ENCODE measurements at regions not wholly inside any gene's neighbourhood (a gene's known extent, or its start where the extent isn't known, plus 50 kb on each side); places are given as distances from the start of the nearest gene placed in this dataset.

DNA sequence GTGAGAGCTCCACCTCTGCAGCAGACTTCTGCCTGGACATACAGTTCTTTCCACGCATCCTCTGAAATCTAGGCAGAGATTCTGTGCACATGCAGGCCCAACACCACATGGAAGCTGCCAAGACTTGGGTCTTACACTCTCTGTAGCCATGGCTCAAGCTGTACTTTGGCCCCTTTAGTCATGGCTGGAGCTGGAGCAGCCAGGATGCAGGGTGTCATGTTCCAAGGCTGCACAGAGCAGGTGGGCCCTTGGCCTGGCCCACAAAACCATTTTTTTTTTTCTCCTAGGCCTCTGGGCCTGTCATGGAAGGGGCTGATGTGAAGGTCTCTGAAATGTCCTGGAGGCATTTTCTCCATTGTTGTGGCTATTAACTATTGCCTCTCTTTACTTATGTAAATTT is 990.5 kb upstream of the ADGRL3 start:
- no peak for DNase-seq
- Histone ChIP-seq H3K4me3 (no peak overlapping the region), H3K4me1 (no peaks in the 10 kb centered on the region), H3K36me3 (no peaks in the 10 kb centered on the region), H3K9me3 (peaks cover 0 to 9% (median 7%) of the 10 kb centered on the region in 4 donors), H3K27ac (no peak overlapping the region), H3K27me3 (no peaks in the 10 kb centered on the region)
- 71 to 100% (median 87%) methylated on average over 1 of the region's 1 CpG for WGBS, 5 donors
- intact Hi-C loops (cut with DNase I; ENCODE audit: low total_unique reads): no loop called here
- TF ChIP-seq EP300 (IDR thresholded peaks at IDR 0.05) (no peak), POLR2AphosphoS5 (IDR thresholded peaks at IDR 0.05) (no peak), POLR2A (IDR thresholded peaks at IDR 0.05) (no peak)
- TF ChIP-seq, protein P1, sequence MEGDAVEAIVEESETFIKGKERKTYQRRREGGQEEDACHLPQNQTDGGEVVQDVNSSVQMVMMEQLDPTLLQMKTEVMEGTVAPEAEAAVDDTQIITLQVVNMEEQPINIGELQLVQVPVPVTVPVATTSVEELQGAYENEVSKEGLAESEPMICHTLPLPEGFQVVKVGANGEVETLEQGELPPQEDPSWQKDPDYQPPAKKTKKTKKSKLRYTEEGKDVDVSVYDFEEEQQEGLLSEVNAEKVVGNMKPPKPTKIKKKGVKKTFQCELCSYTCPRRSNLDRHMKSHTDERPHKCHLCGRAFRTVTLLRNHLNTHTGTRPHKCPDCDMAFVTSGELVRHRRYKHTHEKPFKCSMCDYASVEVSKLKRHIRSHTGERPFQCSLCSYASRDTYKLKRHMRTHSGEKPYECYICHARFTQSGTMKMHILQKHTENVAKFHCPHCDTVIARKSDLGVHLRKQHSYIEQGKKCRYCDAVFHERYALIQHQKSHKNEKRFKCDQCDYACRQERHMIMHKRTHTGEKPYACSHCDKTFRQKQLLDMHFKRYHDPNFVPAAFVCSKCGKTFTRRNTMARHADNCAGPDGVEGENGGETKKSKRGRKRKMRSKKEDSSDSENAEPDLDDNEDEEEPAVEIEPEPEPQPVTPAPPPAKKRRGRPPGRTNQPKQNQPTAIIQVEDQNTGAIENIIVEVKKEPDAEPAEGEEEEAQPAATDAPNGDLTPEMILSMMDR (IDR thresholded peaks at IDR 0.05): no peak

DNA sequence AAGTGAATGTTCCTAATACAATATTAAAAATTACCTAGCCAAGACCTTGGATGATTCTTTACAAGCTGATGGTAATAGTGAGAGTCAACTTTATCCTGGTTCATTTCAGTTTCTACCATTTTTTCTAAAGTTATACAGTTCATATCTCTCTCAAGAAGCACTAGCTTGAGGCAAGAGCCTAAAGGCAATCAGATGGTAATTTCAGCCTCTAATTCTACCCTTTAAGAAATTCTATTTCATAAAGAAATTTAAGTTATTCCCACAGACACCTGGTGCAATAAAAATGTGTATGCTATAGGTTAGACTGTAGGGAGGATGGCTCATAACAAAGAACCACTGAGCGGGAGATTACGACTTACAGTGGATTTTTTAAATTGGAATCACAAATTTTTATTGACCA is 984.2 kb upstream of the ADGRL3 start:
- no peaks in the 10 kb centered on the region for H3K36me3 ChIP-seq
- no peaks in the 10 kb centered on the region for H3K9me3 ChIP-seq
- H3K4me3 ChIP-seq: no peak overlapping the region
- intact Hi-C loops (cut with DNase I; ENCODE audit: low total_unique reads): no loop called here
- no peaks in the 10 kb centered on the region for H3K4me1 ChIP-seq
- H3K27me3 ChIP-seq: no peaks in the 10 kb centered on the region
- no peak for TF ChIP-seq POLR2A (IDR thresholded peaks at IDR 0.05)
- DNase-seq: no peak
- WGBS, 5 donors: 95 to 99% (median 97%) methylated on average over 2 of the region's 2 CpGs
- H3K27ac ChIP-seq: no peak overlapping the region

DNA sequence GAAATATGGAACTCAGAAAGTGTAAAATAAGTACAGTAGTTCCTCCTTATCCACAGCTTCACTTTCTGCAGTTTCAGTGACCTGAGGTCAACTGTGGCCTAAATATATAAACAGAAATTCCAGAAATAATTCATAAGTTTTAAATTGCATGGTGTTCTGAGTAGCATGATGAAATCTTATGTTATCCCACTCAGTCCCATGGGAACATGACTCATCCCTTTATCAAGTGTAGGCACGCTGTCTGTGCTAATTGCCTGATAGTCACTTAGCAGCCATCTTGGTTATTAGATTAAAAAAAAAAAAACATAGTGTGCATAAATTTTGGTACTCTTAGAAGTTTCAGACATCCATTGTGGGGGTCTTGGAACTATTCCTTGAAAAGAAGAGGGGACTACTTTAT is 983.4 kb upstream of the ADGRL3 start:
- Histone ChIP-seq H3K36me3 (no peaks in the 10 kb centered on the region), H3K4me1 (no peaks in the 10 kb centered on the region), H3K4me3 (no peak overlapping the region), H3K9me3 (no peaks in the 10 kb centered on the region), H3K27ac (no peak overlapping the region), H3K27me3 (no peaks in the 10 kb centered on the region)
- TF ChIP-seq, protein P1 (IDR thresholded peaks at IDR 0.05): no peak
- TF ChIP-seq POLR2AphosphoS5 (IDR thresholded peaks at IDR 0.05) (no peak), EP300 (IDR thresholded peaks at IDR 0.05) (no peak)
- DNase-seq: peak in 1 of 2 donors; percentile 12
- intact Hi-C loops (cut with DNase I; ENCODE audit: low total_unique reads): no loop called here
- WGBS, 5 donors: 53 to 83% (median 74%) methylated on average over 1 of the region's 1 CpG

DNA sequence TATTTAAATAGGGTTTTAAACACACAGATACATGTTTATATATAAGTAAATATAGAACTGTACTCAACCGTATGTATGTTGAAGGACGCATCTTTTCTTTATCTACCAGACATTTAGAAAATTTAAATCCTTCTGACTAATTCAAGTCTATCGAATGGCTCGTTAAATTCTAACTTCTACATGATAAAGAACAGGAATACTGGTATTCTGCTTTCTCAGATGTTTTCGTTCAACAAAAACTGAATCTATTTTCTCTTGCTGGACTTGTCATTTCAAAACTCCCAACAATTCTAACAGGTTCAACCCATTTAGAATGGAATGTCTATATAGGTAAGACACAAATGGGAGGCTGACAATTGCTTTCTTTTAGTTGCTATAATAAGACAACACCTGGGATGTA is 978.3 kb upstream of the ADGRL3 start:
- H3K4me1 ChIP-seq: no peaks in the 10 kb centered on the region
- no peak overlapping the region for H3K27ac ChIP-seq
- H3K36me3 ChIP-seq: no peaks in the 10 kb centered on the region
- no peak overlapping the region for H3K4me3 ChIP-seq
- H3K27me3 ChIP-seq: no peaks in the 10 kb centered on the region
- H3K9me3 ChIP-seq: no peaks in the 10 kb centered on the region
- 90 to 94% (median 92%) methylated on average over 5 of the region's 5 CpGs for WGBS, 5 donors
- intact Hi-C loops (cut with DNase I; ENCODE audit: low total_unique reads): no loop called here
- no peak for DNase-seq
- TF ChIP-seq POLR2A (IDR thresholded peaks at IDR 0.05) (no peak), POLR2AphosphoS5 (IDR thresholded peaks at IDR 0.05) (no peak), EP300 (IDR thresholded peaks at IDR 0.05) (no peak)
- TF ChIP-seq, protein P1 (IDR thresholded peaks at IDR 0.05): no peak

DNA sequence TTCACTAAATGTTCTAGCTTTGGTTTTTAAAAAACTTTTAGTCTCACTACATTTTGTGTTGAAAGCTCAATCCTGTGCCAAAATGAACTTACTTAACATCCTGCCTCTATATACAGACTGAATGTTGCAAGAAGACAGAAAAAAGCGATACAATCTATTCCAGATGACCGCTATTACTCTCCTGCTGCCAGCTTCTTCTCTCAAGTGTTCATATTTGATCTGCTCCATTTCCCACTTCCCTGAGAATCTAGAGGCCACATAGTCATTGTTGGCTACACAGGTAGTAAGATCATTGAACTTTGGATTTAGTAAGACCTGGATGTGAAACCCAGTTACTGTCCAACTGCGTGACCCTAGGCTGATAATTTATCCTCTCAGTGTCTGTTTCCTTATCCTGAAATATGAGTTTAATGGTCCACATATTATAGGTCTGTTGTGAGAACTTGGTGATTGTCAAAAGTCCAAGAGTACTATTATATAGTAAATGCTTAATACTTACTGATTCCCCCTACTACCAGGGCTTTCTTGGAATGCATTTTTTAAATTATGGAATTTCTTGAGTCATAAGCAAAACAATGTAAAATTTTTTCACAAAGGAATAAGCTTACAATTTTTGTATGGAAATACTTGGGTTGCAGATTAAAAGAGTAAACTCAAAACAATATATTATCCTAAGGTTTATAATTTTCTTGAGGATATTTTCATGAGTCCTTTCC is 976.8 kb upstream of the ADGRL3 start:
- H3K27me3 ChIP-seq: no peaks in the 10 kb centered on the region

More for the DNA sequence above, 976.8 kb upstream of the ADGRL3 start:
- WGBS, 5 donors: 76 to 87% (median 83%) methylated on average over 3 of the region's 3 CpGs
- no peaks in the 10 kb centered on the region for H3K4me1 ChIP-seq
- no peak overlapping the region for H3K4me3 ChIP-seq
- no peaks in the 10 kb centered on the region for H3K36me3 ChIP-seq
- no peak for TF ChIP-seq POLR2A (IDR thresholded peaks at IDR 0.05)
- no peak for TF ChIP-seq POLR2AphosphoS5 (IDR thresholded peaks at IDR 0.05)
- TF ChIP-seq EP300 (IDR thresholded peaks at IDR 0.05): no peak
- TF ChIP-seq, protein P1 (IDR thresholded peaks at IDR 0.05): no peak
- DNase-seq: peak in 1 of 2 donors; percentile 34
- intact Hi-C loops (cut with DNase I; ENCODE audit: low total_unique reads): no loop called here
- H3K27ac ChIP-seq: no peak overlapping the region
- H3K9me3 ChIP-seq: no peaks in the 10 kb centered on the region
